HG02759 (cell line): ENCODE measurements at regions not wholly inside any gene's neighbourhood (a gene's known extent, or its start where the extent isn't known, plus 50 kb on each side); places are given as distances from the start of the nearest gene placed in this dataset.
"Not testable (repeated sequence)": the region's sequence is repeated elsewhere in the genome, so short reads cannot be mapped to it uniquely, and the experiment has no call there.

Experiments
- ATAC-seq: cut with Tn5 transposase; IDR thresholded peaks from one replicate; pipeline ENCODE4 v1.9.1; 2021; ENCODE audit warnings: mild to moderate bottlenecking, moderate library complexity; ENCODE audit not compliant: unreplicated experiment

DNA sequence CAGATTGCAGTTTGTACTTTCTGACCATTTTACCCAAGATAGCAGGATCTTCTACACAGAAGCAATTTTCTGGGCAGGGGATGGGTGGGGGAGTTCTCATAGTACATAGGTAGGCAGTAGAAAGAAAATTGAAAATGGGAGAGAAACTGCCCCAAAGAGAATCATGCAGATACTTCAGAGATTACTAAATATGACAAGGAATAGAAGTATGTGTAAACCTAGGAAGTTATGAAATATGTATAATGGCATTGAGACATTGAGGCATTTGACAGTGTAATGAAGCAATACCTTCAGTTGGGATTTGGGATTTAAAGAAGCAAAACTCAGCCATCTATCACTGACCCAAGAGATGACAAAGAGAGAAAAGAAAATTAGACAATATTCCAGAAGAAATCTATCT lies 233.0 kb downstream of the PTN start:
- ATAC-seq = no peak

DNA sequence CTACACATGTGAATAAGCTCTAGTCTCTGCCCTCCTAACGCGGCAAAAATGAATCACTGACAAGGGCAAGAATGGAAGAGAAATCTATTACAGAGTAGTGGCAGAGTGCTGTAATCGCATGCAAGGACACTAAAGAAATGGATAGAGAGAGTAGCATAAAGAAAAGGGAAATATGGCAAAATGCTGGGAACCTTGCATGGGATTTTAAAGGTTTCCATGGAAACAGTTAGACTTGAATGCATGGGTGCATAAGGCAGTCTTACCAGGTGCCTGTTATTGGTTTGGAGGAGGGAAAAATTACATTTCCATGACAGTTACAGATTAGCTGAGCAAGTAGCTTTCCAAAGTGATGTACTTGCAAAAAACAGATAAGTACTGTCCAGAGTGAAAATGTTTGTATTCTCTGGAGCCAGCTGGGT lies 233.4 kb downstream of the PTN start:
- ATAC-seq = no peak

DNA sequence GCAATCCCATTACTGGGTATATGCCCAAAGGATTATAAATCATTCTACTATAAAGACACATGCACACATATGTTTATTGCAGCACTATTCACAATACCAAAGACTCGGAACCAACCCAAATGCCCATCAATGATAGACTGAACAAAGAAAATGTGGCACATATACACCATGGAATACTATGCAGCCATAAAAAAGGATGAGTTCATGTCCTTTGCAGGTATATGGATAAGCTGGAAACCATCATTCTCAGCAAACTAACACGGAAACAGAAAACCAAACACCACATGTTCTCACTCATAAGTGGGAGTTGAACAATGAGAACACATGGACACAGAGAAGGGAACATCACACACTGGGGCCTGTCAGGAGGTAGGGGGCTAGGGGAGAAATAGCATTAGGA lies 235.7 kb downstream of the PTN start:
- not testable (repeated sequence) for ATAC-seq

DNA sequence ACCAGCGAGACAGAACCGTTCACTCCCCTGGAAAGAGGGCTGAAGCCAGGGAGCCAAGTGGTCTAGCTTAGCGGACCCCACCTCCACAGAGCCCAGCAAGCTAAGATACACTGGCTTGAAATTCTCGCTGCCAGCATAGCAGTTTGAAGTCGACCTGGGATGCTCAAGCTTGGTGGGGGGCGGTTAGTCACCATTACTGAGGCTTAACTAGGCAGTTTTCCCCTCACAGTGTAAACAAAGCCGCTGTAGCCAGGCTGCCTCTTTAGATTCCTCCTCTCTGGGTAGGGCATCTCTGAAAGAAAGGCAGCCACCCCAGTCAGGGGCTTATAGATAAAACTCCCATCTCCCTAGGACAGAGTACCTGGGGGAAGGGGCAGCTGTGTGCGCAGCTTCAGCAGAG lies 235.1 kb downstream of the CHRM2 start:
- not testable (repeated sequence) for ATAC-seq

DNA sequence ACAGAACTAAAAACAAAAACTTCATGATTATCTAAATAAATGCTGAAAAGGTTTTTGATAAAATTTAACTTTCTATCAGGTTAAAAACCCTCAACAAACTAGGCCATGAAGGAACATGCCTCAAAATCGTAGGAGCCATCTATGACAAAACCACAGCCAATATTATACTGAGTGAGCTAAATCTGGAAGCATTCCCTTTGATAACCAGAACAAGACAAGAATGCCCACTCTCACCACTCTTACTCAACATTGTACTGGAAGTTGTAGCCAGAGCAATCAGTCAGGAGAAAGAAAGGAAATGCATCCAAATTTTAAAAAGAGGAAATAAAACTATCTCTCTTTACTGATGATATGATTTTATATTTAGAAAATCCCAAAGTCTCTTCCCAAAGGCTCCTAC lies 228.7 kb downstream of the CHRM2 start:
- no peak for ATAC-seq

DNA sequence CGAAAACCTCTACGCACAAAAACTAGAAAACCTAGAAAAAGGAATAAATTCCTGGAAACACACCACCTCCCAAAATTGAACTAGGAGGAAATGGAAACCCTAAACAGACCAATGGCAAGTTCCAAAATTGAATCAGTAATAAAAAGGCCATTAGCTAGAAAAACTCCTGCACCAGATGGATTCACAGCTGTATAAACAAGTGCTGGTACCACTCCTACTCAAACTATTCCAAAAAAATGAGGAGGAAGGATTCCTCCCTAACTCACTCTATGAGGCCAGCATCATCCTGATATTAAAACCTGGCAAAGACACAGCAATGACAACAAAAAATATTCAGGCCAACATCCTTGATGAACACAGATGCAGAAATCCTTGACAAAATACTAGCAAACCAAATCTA lies 228.2 kb downstream of the CHRM2 start:
- ATAC-seq = no peak

DNA sequence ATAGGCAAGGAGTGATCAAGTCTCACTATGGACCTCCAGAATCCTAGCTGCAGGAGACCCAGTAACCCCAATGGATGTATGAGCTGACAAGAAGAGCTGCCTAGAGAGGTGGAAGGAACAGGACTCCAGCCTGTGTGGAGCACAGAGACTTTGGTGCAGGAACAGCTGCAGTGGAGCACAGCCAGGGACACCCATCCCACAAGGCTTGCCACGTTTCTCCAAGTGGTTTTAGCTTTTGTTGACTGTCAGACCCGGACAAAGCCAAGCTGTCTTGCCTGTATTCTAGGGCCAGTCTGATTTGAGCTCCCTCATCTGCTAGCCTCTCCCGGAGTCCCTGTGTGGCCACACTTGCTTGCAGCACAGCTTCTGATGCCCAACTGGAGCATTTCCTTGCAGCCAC lies 224.7 kb downstream of the CHRM2 start:
- no peak for ATAC-seq

DNA sequence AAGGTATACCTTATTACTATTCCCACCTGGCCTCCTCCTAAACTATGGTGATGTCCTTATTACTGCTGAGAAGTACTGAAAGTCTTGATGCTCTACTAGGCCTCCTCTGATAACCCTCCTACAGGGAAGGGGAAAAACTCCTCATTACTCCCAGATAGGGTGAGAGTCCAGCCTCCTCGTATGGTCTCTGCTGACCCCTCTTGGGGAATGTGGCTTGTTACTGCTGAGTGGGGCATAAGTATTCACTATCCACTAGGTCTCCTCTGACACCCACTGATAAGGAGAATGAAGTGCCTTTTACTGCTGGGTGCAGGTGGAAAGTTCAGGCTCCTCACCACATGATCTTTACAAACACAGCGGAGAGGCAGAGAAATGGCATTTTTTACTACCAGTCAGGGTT lies 222.9 kb downstream of the CHRM2 start:
- ATAC-seq = no peak

DNA sequence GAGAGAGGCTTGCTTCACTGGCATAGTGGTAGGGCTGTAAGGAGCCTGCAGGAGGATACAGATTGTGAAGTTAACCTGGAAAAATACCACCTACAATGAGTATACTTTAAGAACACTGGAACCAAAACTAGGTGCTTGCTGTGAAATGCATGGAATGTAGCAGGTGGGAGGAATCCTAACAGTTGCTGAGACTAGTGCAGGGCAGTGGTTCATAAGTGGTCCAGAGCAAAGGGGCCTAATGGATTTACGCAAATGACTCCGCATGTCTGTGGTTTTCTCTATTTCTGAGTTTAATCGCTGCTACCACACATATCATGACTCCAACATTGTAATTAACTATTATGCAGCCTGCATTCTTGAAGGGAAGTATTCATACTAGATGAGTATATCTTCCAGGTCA lies 218.4 kb downstream of the CHRM2 start:
- no peak for ATAC-seq

DNA sequence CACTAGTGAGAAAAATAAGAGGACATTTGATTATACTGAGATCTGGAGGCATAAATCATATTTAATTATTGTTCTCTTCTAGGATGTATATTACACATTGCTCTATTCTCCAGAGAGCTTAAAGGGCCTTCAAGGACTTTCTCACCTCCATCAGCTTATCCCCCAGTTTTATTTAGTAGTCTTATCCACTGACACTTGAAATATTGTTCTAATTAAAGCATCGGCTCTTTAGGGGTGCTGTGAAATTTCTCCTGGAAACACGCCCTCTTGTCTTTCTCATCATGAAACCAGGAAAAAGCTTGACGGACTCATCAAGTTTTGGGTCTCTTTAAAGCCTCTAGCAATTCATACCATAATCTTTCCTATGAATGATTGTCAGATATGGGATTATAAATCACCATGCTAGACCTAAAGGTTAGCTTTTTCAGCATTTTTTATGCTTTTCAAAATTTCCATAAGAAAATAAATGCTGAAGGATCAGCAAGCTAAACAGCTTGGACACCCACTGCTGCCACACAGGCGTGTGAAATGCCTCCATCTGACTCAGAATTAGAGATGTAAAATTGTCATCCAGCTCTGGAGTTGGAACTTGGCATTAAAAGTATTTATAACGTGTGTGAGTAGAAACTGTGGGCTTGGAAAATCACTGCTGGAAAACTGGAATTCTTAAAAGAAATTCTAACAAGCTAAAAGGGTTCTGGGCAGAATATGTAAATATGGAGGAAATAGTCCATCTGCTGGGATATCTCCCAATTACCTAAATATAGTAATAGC lies 216.3 kb downstream of the CHRM2 start:
- ATAC-seq = no peak

DNA sequence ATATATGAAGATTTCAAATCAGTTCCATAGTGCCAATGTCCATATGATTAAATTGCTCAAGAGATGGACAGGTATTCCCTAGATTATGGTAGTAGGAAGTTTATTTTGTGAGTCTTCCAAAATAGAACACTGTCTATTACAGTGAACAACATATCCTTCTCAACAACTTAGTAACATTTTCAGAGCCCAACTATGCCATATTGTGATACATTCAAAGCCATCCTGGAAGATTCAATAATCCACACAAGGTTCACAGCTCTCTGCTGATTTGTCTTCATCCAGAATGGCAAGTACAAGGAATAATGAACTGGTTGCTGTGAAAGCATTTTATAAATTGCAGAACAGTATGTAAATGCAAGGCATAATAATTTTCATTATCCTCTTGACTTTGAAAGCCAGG lies 213.9 kb downstream of the CHRM2 start:
- ATAC-seq = no peak

DNA sequence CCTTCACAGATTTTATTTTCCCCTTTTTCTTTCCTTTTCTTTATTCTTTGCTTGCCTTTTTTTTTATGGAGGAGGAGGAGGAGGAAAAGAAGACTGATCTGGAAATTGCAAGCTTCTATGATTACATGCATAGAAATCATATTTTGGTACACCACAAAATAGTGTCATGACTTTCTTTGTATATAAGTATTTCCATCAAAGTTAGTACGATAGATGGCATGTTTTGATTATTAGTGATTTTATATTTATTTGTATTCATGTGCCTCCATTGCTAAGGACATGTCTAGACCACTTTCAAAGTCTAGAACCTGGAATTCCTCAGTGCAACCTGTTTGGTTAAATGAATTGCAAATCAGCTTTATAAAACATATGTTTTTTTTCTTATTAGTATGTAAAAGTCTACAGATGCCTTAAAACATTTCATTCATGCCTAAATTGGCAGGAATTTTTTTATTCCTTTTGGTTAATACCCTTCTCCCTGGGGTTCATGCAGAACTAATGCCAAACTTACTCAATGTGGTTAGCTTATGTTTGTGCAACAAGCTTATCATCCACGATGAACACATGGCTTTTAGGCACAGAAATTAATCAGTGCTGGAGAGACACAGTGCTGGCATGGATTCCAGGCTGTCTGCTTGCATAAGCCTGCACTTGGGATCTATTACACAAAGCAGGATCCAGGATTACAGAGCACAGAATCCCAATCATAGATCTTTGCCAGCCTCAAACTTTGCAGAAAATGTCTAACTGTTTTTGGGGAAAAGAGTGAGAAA lies 213.1 kb downstream of the CHRM2 start:
- no peak for ATAC-seq

DNA sequence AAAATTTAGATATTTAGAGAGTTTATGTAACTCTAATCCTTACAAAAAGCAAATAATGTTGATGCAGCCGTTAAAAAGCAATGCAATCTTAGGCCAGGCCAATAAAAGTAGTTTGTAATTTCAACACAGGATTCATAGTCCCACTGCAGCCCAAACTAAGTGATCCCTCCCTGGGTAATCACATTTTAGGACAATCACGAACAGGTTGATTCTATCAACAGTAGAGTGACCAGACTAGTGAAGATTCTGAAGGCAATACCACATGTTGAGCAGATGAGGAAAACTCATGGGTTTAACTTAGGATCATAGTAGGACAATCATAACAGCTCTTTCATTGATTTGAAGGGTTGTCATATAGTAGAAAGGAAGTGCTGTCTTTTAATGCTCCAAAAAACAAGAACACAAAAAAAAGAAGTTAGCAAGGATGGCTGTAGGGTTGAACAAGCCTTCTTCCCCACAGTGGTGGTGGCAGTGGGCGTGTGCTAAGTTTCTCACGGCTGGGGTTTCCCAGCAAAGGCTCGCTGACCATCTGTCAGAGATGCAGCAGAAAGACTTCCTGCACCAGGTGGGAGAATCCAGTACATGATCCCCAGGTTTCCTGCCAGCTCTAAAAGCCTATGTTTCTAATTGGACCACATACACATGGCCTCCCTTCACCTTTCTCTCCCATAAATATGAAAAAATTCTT lies 212.2 kb downstream of the CHRM2 start:
- no peak for ATAC-seq

DNA sequence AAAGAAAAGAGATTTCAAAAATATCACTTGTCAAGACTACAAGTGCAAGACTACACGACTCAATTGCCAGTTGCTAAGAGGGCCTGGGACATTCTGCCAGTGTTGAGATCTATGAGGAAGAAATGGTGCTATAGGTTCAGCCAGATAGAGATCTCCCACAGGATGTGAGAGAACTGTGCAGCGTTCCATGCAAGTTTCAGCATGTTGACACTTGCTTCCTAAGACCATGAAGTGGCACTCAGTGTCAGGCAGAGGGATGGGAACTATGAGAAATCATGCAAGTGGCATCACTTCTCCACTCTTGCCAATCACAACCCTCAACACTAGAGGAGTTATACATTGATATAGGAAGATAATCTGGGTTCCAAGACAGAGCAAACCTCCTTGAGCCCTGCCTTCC lies 210.3 kb downstream of the CHRM2 start:
- ATAC-seq = no peak

DNA sequence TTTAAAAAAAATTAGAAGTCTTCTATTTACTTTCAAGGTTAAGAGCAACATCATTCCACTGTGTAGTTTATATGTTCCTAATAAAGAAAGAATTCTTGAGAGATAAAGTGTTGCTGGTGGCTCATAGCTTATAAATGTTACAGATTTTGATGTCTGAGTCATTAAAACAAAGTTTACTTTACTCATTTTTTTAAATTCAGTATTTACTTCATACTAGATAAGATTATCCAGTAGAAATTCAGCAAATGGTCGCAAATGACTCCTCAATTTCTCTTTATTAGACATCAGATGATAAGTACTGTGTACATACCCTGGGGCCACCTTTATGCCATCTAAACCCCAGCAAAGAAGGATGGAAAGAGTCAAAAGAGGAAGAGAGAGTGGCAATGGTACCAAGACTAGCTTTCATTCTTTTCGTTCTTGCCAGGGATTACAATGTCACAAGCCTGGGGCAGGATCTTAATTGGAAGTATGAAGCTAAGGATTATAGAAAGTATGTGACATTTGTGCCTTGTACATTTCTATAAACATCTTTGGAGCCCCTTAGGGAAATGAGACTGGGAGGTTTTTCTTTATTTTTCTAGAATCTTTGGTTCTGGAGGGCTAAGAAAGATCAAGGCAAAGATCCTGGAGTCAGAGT lies 206.1 kb downstream of the CHRM2 start:
- no peak for ATAC-seq

DNA sequence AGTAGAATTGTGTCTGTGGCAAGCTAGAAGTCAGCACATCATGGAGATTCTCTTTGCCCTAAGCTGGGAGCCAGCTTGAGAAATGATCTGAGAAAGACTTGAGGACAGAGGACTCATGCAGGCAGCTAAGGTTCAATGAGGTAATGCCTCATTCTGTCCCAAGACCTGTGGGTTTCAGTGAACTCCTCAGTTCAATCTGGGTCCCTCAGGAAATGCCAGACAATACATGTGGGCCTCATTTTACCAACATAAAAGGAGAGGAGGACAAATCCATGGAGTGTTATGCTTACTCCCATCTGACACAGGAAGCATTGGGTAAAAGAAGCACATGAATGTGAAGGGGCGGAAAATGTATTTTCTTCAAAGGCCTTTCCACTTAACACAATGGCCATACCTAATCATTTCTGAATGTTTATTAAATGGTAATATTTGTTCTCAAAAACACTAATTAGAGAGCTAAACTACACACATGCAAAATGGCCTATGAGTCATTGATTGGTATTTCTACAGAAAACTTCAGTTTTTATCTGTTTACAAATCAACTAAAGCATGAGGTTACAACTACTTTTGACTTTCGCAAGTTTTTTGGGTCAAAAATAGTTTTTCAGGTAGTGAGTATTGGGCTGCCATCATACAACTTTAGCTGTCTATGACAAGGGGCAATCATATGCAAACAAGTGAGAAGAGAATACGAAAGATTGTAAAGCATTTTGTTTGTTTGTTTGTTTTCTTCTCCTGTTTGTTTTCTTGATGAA lies 205.3 kb downstream of the CHRM2 start:
- no peak for ATAC-seq
